Peyer's patch (tissue), 4 donors: ENCODE measurements at regions not wholly inside any gene's neighbourhood (a gene's known extent, or its start where the extent isn't known, plus 50 kb on each side); places are given as distances from the start of the nearest gene placed in this dataset.

Experiments
- POLR2A ChIP-seq, 2 donors: fragments of 450-650 bp; IDR thresholded peaks; one replicate each; pipeline ENCODE4 v1.5.1; 2017; ENCODE audit warnings: antibody characterized with exemption in 2 of 2, mild to moderate bottlenecking in 2 of 2, moderate library complexity in 2 of 2
- TF ChIP-seq, protein P1 (sequence below), 6 experiments: fragments of 450-650 bp in 4 of 6; fragments of 200-600 bp in 2 of 6; sonication (generic) in 1 of 6; IDR thresholded peaks; one replicate each; pipeline ENCODE4 v1.5.1; 2017 to 2019; ENCODE audit warnings: antibody characterized with exemption in 6 of 6, mild to moderate bottlenecking in 3 of 6, moderate library complexity in 1 of 6

- no peak for TF ChIP-seq POLR2A (IDR thresholded peaks at IDR 0.05)
- TF ChIP-seq, protein P1, sequence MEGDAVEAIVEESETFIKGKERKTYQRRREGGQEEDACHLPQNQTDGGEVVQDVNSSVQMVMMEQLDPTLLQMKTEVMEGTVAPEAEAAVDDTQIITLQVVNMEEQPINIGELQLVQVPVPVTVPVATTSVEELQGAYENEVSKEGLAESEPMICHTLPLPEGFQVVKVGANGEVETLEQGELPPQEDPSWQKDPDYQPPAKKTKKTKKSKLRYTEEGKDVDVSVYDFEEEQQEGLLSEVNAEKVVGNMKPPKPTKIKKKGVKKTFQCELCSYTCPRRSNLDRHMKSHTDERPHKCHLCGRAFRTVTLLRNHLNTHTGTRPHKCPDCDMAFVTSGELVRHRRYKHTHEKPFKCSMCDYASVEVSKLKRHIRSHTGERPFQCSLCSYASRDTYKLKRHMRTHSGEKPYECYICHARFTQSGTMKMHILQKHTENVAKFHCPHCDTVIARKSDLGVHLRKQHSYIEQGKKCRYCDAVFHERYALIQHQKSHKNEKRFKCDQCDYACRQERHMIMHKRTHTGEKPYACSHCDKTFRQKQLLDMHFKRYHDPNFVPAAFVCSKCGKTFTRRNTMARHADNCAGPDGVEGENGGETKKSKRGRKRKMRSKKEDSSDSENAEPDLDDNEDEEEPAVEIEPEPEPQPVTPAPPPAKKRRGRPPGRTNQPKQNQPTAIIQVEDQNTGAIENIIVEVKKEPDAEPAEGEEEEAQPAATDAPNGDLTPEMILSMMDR (IDR thresholded peaks at IDR 0.05): no peak
Measured at GRCh38 chr4:10184501-10184938, 67.9 kb upstream of the WDR1 start.
